CD4-positive, alpha-beta T cell treated with Interleukin-4 for 1 hour (primary cell): ENCODE measurements at regions not wholly inside any gene's neighbourhood (a gene's known extent, or its start where the extent isn't known, plus 50 kb on each side); places are given as distances from the start of the nearest gene placed in this dataset.
"Not testable (repeated sequence)": the region's sequence is repeated elsewhere in the genome, so short reads cannot be mapped to it uniquely, and the experiment has no call there.

ENCODE experiments used
- DNase-seq, 2 donors: peaks; one replicate each; pipeline ENCODE4 v3.0.0-alpha.2; 2020 to 2022

DNA sequence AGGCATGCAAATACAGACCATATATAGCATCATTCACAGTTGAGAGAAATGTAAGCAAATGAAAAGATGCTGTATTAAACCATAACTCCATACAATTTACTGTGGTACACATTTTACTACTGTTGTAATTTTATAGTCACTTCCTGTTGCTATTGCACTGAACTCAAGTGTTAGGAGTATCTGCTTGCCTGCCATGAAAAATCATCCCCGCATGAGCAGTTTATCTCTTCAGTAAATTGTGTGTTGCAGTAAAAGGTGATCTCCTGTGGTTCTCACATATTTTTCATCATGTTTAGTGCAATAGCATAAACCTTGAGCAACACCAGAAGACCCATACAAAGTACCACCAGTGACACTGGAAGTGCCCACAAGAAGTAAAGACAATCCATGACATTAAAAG is 1153.4 kb downstream of the FAT4 start:
- no peak for DNase-seq

DNA sequence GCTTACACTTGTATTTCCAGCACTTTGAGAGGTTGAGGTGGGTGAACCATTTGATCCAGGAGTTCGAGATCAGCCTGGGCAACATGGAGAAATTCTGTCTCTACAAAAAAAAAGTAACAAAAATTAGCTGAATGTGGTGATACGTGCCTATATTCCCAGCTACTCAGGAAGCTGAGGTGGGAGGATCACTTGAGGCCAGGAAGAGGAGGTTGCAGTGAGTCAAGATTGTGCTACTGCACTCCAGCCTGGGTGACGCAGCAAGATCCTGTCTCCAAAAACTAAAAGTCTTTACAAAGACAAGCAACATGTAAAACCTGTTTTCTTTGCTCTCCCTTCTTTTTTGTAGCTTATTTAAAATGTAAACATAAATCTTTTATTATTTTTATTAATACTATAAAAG is 1156.1 kb downstream of the FAT4 start:
- no peak for DNase-seq

DNA sequence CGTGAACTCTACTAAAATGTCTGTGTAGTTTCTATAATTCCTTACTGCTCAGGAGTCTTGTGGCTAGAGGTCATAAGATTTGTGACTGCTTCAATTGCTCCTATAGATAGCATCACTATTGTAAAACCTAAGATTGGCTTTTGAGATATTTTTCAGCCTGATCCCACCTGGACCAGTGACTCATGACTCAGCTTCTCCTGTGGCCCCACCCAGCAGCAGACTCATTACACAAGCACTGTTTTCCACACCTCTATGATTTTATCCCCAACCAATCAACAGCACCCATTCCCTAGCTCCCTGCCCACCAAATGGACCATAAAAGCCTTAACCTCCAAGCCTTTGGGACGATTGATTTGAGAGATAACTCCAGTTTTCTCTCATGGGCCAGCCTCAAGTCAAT is 1157.0 kb upstream of the INTU start:
- no peak for DNase-seq

DNA sequence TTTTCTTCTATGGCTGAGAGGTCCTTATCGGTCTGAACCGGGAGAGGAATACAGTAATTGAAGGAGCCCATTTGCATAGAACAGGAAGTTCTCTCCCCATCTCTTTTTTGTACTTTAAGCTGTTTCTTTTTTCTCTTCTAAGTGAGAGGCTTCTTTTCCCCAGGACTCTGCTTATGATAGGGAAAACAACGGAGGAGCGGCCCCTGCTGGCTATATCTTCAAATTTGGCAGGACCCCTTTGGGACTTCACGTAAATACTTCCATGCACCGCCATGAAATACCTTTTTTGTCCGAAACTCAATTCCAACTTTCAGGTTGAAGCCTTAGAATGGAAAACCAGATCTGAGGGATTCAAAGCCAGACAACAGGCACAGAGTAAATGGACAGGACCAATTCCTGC is 1153.0 kb upstream of the INTU start:
- no peak for DNase-seq

DNA sequence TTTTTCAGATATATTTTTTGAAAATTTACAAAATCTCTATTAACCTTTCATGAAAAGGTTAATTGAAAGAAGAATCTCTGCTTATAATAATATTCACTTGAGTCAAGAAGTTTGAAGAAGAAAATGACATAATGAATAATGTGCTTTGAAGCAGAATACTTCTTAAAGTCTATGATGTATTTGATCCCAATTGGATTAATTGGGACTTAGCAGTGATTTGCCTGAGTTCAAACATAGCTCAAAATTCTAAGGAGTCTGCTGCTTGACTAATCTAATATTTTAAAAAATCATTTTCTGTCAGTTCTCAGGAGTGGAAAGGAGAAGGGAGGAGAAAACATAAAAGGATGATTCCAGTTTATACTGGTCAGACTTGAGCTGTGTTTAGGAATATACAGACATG is 1150.4 kb upstream of the INTU start:
- DNase-seq = no peak

DNA sequence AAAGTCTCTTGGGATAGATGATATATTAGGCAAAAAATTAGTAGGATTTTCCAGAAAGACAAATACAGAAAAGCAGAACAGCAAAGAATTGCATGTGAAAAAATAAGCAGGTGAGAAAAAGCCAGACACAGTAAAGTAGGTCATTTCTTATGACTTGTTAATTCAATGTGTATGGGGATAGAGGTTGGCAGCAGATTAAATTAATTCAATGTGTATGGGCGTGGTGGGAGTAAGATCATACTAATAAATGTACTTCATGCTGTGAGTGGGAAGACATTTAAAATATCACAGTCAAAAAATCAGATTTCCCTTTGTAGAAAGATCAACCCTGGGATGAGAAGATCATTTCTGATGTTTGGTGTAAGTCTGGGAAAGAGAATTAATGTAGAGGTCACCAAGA is 1146.4 kb upstream of the INTU start:
- no peak for DNase-seq

DNA sequence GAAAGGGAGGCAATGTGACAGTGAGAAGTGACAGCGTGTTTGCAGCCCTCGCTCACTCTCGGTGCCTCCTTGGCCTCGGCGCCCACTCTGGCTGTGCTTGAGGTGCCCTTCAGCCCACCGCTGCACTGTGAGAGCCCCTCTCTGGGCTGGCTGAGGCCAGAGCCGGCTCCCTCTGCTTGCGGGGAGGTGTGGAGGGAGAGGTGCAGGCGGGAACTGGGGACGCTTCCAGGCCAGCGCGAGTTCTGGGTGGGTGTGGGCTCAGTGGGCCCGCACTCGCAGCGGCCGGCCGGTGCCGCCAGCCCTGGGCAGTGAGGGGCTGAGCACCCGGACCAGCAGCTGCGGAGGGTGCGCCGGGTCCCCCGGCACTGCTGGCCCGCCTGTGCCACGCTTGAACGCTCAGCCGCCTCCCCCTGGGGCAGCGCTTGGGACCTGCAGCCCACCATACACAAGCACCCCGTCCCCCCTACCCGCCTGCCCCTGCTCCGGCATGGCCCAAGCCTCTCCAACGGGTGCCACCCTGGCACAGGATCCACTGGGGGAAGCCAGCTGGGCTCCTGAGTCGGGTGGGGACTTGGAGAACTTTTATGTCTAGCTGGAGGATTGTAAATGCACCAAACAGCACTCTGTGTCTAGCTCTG is 1142.8 kb upstream of the INTU start:
- DNase-seq = no peak

DNA sequence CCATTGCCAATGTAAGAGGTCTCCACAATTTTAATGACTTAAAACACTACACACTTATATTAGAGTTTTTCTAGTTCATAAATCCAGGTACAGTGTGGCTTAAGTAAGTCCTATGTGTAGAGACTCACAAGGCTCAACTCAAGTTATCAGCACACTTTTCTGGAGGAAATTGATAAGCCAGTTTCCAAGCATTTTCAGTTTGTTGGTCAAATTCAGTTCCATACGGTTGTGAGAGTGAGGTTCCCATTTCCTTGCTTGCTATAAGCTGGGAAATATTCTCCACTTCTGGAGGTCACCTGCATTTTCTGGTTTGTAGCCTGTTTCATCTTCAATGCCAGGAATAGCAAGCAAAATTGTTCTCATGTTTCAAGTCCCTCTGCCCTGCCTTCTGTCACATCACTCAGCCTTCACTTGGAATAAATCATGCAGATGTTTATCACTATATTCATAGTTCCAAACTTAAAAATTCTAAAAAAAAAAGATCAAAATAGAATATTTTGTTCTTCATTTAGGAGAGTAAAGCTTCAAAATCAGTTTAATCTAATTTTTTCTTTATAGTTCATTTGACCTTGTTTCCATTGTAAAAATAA is 1137.5 kb upstream of the INTU start:
- no peak for DNase-seq

DNA sequence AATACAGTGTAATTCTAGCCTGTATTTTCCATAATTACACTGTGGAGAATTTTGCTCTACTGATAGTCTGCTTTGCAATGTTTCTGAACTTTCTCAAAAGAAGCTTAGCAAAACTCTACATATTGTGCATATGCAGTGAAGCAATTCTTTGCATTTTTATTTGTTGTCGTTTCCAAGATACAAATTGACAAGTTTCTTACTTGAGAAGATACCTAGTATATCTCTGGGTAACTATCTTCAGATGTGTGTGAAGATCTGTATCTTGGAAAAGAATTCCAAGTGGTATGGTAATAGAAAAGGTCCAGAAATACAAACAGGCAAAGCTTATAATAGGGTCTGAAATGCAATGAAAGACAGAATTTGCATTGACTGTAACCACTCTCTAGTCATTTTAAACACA is 1119.8 kb upstream of the INTU start:
- no peak for DNase-seq

DNA sequence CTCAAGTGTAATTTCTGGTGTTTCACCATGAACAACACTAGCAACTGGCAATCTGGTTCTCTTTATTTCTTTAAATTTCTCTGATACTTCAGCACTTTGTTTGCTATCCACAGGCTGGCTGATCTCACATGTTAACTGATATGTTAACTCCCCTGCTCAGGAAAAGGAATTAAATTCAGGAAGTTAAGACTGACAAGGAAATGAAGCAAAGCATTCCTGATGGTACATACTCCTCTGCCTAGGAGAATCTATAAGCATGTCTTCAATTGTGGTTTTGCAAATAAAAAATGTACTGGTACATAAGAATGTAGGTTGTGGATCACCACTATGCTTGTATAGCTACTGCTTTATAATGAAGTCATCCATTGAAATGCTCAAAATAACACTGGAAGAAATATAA is 1119.2 kb upstream of the INTU start:
- DNase-seq = no peak

DNA sequence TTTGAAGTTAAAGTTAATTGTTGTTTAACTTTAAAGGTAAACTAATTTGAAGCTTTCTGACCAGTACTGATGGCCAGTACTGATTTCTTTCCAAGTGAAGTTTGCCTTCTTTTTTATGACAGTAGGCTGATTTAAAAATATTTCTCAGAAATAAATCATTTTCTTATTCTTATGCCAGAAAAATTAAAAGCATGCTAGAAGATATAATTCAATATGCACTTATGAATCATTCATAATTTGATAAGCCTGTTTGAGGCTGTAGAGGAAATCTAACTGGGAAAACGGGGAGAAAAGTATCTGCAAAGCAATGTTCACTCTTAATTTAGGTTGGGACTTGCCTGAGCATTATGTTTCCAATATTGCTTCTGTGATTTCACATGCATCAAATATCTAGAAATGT is 1112.0 kb upstream of the INTU start:
- no peak for DNase-seq

DNA sequence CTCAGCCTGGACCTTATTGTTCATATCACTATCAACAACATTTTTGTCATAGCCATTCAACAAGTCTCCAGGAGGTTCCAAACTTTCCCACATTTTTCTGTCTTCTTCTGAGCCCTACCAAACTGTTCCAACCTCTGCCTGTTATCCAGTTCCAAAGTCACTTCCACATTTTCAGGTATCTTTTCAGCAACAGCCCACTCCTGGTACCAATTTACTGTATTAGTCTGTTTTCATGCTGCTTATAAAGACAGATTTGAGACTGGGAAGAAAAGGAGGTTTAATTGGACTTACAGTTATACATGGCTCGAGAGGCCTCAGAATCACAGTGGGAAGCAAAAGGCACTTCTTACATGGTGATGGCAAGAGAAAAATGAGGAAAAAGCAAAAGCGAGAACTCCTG is 1107.4 kb upstream of the INTU start:
- not testable (repeated sequence) for DNase-seq

DNA sequence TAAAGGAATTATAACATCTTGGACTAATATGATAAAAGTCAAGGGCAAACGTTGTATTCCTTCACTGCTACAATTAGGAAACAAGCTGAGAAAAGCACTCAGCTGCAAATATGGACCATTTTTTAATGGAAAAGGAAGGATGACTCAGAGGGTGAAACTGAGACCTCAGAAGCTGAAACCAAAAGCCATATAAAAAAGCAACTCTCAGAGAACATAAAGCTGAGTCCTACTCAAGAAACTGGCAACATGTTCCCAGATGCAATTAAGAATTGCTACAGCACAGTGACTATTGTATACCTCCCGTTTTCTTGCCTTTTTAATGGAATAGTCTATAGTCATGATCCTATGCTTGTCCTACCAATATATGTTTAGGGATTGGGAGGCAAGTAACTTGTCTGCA is 1106.4 kb upstream of the INTU start:
- DNase-seq = no peak

DNA sequence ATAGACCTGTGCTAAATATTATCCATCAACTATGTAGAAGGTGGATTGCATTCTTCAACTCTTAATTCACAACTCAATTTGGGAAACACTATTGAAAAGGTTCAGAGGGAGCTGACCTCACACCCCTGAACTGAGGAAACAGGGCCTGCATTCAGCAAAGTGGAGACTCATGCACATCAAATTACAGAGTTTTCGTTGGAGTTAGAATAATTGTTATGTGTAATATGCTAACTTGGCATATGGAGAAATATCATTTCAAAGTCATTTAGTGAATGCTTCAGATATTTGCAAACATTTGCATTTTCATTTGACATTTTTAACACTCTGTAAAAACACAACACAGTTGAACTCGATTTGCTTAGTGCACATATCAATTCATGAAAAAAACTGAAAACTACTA is 1102.8 kb upstream of the INTU start:
- no peak for DNase-seq

DNA sequence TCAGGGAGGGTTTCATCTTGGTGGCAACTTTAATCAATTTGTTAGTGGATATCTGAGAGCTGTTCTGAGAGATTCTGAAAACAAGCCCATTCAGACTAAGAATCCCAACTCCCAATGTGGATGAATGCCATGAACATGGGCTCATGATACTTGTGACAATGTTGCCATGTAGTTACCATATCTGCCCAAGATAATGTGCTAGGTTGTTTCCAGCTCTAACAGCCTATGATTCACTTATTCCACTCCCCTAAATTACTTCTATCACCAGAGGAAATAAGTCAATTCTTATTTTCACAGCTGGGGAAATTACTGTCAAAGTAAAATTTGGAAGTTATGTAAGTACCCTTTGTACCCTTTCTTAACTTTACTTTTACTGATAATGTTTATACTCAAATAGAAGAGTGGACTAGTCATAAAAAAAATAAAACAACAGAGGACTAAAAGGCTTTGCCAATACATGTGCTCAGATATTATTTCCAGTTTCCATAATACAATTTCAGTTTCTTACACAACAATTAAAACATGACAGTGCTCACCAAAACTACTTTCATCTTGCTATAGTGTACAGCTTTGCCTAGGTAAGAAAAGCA is 1101.7 kb upstream of the INTU start:
- no peak for DNase-seq

DNA sequence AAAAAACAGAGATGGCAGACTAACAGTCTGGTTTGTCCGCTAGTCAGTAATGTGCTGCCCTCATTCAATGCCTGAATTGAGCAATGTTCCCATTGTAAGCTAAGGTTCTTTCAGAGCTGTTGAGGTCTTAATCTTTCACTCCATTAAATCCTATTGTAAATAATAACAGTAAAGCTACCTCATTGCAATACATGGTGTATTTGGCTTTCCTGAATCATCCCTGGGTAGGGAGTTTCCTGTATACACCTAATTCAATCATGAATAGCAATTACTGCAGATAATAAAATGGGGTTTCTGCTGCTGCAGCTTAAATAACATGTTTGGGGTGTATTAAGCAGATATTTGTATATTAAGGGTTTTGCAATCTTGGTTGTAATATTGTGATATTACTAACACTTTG is 1100.2 kb upstream of the INTU start:
- no peak for DNase-seq

DNA sequence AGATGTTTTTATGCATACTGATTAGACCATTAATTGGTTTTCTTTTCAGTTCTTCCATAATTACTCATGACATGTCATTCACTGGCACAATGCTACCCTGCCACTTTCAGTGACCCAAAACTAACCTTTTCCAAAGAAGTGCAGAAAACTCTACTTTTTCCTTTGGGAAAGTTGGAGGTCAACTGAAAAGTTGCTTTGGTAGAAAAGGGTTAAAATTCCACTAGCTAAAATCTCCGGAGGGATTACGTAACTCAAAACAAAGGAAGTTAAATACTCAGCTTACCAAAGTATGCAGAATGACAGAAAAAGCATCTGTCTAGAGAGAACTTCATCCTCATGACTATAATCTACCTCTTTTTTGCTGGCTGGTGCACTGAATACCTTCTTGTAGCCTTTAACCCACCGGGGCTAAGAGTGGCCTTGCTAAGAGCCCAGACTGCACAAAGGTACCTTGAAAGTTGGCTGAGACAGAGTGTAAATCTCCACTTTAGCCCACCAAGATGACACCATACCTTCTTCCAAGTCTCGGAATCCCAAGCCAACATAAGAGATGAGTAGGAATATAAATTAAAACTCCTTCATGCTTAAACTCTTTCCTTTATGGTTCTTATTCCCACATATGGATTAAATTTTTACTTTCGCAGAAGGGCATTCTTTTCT is 1099.5 kb upstream of the INTU start:
- DNase-seq = no peak

DNA sequence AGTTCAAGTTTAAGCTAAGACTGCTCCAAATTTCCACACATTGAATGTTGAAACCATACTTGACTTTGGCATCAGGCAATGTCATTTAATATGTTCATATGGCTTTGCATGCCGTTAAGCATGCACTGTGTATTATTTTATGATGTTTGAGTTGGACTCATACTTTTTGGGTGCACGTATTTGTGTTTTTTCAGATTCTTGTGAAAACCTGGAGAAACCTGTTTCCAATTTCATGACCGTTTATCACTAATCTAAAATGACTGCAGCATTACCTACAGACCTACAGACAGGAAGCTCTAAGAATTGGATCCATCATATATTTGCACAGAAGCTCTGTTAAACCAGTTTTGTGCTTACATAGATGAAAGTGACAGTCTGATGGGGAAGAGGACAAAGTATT is 1093.0 kb upstream of the INTU start:
- DNase-seq = no peak

DNA sequence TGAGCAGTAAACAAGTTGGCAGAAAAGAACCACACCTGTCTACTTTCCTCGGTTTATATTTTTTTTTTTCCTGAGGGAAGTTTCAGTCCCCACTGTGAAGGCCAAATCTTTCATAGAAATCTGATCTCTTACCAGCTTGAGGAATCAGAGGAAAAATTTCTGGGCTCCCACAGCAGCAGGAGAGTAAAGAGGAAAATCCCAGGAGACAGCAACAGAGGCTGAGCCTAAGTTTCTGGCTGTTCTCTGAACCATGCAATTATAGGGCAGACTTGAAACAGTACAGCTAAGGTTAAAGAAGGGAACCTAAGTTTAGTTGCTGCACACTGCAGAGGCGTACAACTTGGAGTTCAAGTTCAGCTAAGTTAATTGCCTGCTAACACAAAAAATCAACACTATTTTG is 1090.9 kb upstream of the INTU start:
- no peak for DNase-seq

DNA sequence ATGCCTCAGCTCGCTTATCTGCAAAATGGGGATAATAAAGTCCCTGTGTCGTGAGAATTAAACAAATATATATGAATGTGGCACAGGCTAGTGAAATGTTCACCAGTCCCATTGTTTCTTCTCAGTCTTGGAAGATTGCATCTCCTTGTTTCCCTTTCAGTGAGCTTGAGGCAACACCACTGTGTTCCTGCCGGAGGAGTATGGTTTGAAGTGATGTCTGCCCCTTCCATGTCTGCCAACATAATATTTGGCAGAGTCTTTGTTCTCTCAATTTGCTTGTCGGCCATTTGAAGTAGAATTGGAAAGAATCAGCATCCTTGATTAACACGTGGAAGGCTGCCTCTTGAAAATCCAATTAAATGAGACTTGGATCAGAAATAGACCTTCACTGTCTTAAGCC is 1088.5 kb upstream of the INTU start:
- no peak for DNase-seq

DNA sequence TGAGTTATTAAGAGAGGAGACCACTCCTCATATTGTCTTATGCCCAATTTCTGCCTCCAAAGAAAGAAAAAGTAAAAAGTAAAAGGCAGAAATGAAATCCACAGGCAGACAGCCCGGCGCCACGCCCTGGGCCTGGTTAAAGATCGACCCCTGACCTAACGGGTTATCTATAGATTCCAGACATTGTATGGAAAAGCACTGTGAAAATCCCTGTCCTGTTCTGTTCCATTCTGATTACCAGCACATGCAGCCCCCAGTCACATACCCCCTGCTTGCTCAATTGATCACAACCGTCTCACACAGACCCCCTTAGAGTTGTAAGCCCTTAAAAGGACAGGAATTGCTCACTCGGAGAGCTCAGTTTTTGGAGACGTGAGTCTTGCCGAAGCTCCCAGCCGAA is 1086.6 kb upstream of the INTU start:
- DNase-seq = not testable (repeated sequence)

DNA sequence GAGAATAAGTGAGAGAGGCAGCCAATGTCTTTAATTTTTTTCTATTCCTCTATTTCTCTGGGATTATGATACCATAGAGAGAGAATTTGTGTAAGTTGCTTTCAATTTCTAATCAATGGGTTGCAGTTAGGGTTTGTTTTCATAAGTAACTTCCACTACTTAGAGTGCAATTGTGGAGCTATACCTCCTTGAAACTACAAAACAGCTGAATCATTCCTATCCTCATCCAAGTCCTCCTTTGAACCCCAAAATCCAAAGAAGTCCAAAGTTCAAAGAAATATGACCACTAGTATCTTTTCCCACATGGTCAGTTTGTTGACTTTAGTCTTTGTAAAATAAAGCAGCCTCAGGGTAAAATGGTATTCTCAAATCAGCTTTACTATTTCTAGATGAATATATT is 1085.4 kb upstream of the INTU start:
- no peak for DNase-seq

DNA sequence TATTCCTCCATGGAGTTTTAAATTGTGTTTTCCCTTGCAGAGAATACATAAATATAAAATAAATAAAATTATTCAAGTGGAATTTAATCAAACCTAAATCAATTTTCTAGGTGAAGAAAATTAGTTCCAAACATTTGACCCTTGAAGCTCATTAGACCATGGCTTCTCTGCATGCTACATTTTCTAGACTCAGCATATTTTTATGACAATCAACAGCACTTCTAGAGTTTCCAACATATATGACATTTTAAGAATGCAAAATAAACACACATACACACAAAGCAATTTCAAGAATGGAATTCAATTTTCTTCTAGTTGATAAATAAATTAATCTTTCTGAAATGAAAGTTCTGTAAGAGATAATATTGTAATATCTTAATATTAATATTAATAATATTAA is 1083.9 kb upstream of the INTU start:
- DNase-seq = no peak

DNA sequence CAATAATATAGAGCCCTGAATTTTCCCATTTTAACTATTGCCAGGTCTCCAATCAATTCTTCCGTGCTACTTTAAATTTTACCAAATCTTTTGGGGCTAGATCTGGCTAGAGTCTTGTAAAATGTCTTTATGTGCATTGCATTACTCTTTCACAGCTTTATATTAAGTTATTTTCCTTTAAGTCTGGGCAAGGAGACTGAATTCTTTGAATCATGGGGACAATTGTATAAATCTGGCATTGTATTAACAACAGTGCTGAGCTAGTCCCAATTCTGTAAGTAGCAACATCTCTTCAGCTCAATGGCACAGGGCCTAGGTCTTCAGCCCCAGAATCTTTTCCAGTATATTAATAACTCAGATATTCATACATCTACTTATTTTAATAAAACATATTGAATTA is 1080.4 kb upstream of the INTU start:
- no peak for DNase-seq

DNA sequence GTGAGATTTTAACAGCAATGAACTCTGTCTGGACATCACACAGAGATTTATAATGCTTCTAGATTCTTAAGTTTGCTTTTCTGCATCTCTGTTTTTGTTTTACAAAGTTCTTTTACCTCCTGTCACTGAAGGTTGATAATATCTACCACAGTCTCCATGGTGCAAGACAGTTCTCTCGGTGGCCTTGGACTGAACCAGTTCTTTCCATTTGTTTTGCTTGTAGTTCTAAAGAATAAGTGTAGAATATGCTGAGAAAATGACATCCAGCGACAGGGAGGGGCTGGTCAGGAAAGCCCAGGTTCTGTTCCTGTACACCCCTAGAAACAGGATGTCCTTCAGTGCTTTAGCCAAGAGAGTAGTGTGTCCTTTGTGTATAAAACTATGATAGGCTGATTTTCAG is 1079.5 kb upstream of the INTU start:
- no peak for DNase-seq
